OCI-LY7 (cell line): ENCODE measurements at regions not wholly inside any gene's neighbourhood (a gene's known extent, or its start where the extent isn't known, plus 50 kb on each side); places are given as distances from the start of the nearest gene placed in this dataset.

Experiments
- BruUV-seq: library from RNA; stranded (reverse); fragments of 400-500 nt; replicated peaks from 2 replicates; lab custom pipeline; 2021; lab: Mats Ljungman, UMichigan
- CTCF ChIA-PET: fragments of 300-600 bp; sonication (Branson Sonifier 250); formaldehyde crosslinking; loops from one replicate; lab custom pipeline; 2022; ENCODE audit warnings: antibody characterized with exemption; ENCODE audit not compliant: unreplicated experiment; lab: Charles Lee
- POLR2A ChIA-PET: fragments of 300-600 bp; sonication (Branson Sonifier 250); formaldehyde crosslinking; loops from one replicate; lab custom pipeline; 2022; ENCODE audit warnings: antibody characterized with exemption; lab: Charles Lee
- DNase-seq: peaks from one replicate; pipeline ENCODE4 v3.0.0-alpha.2; 2015; ENCODE audit warnings: low spot score
- H2AFZ ChIP-seq: fragments of 200-600 bp; sonication (generic), shearing (Covaris generic); 2 replicates; pipeline ENCODE4 v1.6.1; 2014; ENCODE audit warnings: mild to moderate bottlenecking, antibody characterized with exemption, low read length, moderate library complexity
- H3K27ac ChIP-seq: fragments of 200-600 bp; sonication (generic); 2 replicates; pipeline ENCODE4 v1.5.1; 2014; ENCODE audit warnings: mixed run types, low read depth, mild to moderate bottlenecking, moderate library complexity, low read length, inconsistent platforms; ENCODE audit not compliant: poor library complexity, severe bottlenecking
- H3K36me3 ChIP-seq: fragments of 200-600 bp; sonication (generic); 2 replicates; pipeline ENCODE4 v1.6.1; 2014; ENCODE audit warnings: mild to moderate bottlenecking, antibody characterized with exemption, low read length, moderate library complexity, mixed read lengths; ENCODE audit not compliant: insufficient read depth
- H3K4me1 ChIP-seq: fragments of 200-600 bp; sonication (generic); 2 replicates; pipeline ENCODE4 v1.5.1; 2014; ENCODE audit warnings: mild to moderate bottlenecking, low read length; ENCODE audit not compliant: insufficient read depth, poor library complexity, severe bottlenecking
- H3K4me2 ChIP-seq: fragments of 200-600 bp; sonication (generic); 2 replicates; pipeline ENCODE4 v1.6.1; 2014; ENCODE audit warnings: mild to moderate bottlenecking, low read length
- H3K4me3 ChIP-seq: fragments of 200-600 bp; sonication (generic); 2 replicates; pipeline ENCODE4 v1.5.1; 2014; ENCODE audit warnings: mild to moderate bottlenecking, low read depth, low read length; ENCODE audit not compliant: poor library complexity, severe bottlenecking
- H3K79me2 ChIP-seq: fragments of 200-600 bp; sonication (generic); 2 replicates; pipeline ENCODE4 v1.6.1; 2016; ENCODE audit warnings: low read depth, mild to moderate bottlenecking, low read length, moderate library complexity, mixed read lengths; ENCODE audit not compliant: insufficient read depth
- H3K9me2 ChIP-seq: fragments of 200-600 bp; sonication (generic); 2 replicates; pipeline ENCODE4 v1.6.1; 2016; ENCODE audit warnings: mild to moderate bottlenecking, low read length, mixed read lengths; ENCODE audit not compliant: insufficient read depth
- H3K9me3 ChIP-seq: fragments of 200-600 bp; sonication (generic); 2 replicates; pipeline ENCODE4 v1.6.1; 2014; ENCODE audit warnings: mild to moderate bottlenecking, mixed run types, low read length, mixed read lengths
- H4K20me1 ChIP-seq: fragments of 200-600 bp; sonication (generic); 2 replicates; pipeline ENCODE4 v1.6.1; 2014; ENCODE audit warnings: mild to moderate bottlenecking, antibody characterized with exemption, low read length, moderate library complexity, mixed read lengths; ENCODE audit not compliant: insufficient read depth
- CTCF ChIP-seq: fragments of 200-600 bp; sonication (generic); conservative IDR thresholded peaks from 2 replicates; pipeline ENCODE4 v1.5.1; 2014; ENCODE audit warnings: mild to moderate bottlenecking, antibody characterized with exemption, low read length, moderate library complexity, mixed read lengths
- EZH2phosphoT487 ChIP-seq: fragments of 200-600 bp; sonication (generic); IDR thresholded peaks from 2 replicates; pipeline ENCODE4 v1.6.1; 2018; ENCODE audit warnings: low read depth, borderline replicate concordance, mild to moderate bottlenecking, mixed run types, antibody characterized with exemption, low read length, moderate library complexity, mixed read lengths
- intact Hi-C: fragments of 100-400 bp; cut with micrococcal nuclease; formaldehyde crosslinking; loops from one replicate; pipeline ENCODE4 v1.10.0; 2022; ENCODE audit not compliant: unreplicated experiment

- POLR2A ChIA-PET: no interaction called here
- no TSS peak for BruUV-seq
- H4K20me1 ChIP-seq: no peaks in the 10 kb centered on the region
Observed at GRCh38 chr20:39669659-39670058, 707.5 kb downstream of the DHX35 start.

GRCh38 chr20:39668038-39668437 is 705.9 kb downstream of the DHX35 start:
- POLR2A ChIA-PET: no interaction called here
- intact Hi-C loops: no loop called here
- no peaks in the 10 kb centered on the region for H3K9me2 ChIP-seq
- no peaks in the 10 kb centered on the region for H3K79me2 ChIP-seq
- H3K9me3 ChIP-seq: no peaks in the 10 kb centered on the region
- no peaks in the 10 kb centered on the region for H3K36me3 ChIP-seq
- no peak overlapping the region for H3K27ac ChIP-seq
- H2AFZ ChIP-seq: no peak overlapping the region
- DNase-seq: no peak
- H3K4me1 ChIP-seq: no peaks in the 10 kb centered on the region
- H3K4me3 ChIP-seq: no peak overlapping the region
- TF ChIP-seq EZH2phosphoT487: no peak
- TF ChIP-seq CTCF: no peak
- CTCF ChIA-PET: no interaction called here
- no peak overlapping the region for H3K4me2 ChIP-seq
- no TSS peak for BruUV-seq
- no peaks in the 10 kb centered on the region for H4K20me1 ChIP-seq

More at GRCh38 chr20:39669659-39670058, 707.5 kb downstream of the DHX35 start:
- Histone ChIP-seq H3K79me2 (no peaks in the 10 kb centered on the region), H3K4me3 (no peak overlapping the region), H3K9me3 (no peaks in the 10 kb centered on the region), H3K36me3 (no peaks in the 10 kb centered on the region), H3K4me2 (no peak overlapping the region), H2AFZ (no peak overlapping the region), H3K9me2 (no peaks in the 10 kb centered on the region), H3K4me1 (no peaks in the 10 kb centered on the region), H3K27ac (no peak overlapping the region)
- no peak for DNase-seq
- CTCF ChIA-PET: no interaction called here
- no peak for TF ChIP-seq CTCF
- no peak for TF ChIP-seq EZH2phosphoT487
- intact Hi-C loops: no loop called here

- no peaks in the 10 kb centered on the region for H3K79me2 ChIP-seq
- H3K9me2 ChIP-seq: no peaks in the 10 kb centered on the region
- no peaks in the 10 kb centered on the region for H3K36me3 ChIP-seq
- H3K4me1 ChIP-seq: no peaks in the 10 kb centered on the region
- no peak for DNase-seq
- ChIA-PET CTCF (no interaction called here), POLR2A (interaction anchor here (0.6 kb wide), 1 partner anchor 101 kb away, joined by 4 read pairs; no protein-coding TSS in a partner anchor)
- no TSS peak for BruUV-seq
- TF ChIP-seq EZH2phosphoT487 (no peak), CTCF (no peak)
- intact Hi-C loops: no loop called here
- no peak overlapping the region for H3K4me3 ChIP-seq
- H3K9me3 ChIP-seq: no peaks in the 10 kb centered on the region
- no peak overlapping the region for H2AFZ ChIP-seq
- H3K27ac ChIP-seq: no peak overlapping the region
- H4K20me1 ChIP-seq: no peaks in the 10 kb centered on the region
- no peak overlapping the region for H3K4me2 ChIP-seq
Observed at GRCh38 chr20:39661833-39662232, 699.7 kb downstream of the DHX35 start.
